Erythroblast (primary cell): ENCODE measurements at regions not wholly inside any gene's neighbourhood (a gene's known extent, or its start where the extent isn't known, plus 50 kb on each side); places are given as distances from the start of the nearest gene placed in this dataset.

Experiments
- GATA1 ChIP-seq: IDR thresholded peaks from 2 replicates; pipeline ENCODE4 v1.6.1; 2011; ENCODE audit warnings: low read depth, mild to moderate bottlenecking, control low read depth, low read length, moderate library complexity
- POLR2A ChIP-seq: IDR thresholded peaks from 2 replicates; pipeline ENCODE4 v1.6.1; 2011; ENCODE audit warnings: mild to moderate bottlenecking, low read length

- no peak for TF ChIP-seq POLR2A
- no peak for TF ChIP-seq GATA1
These were observed 228.0 kb upstream of the DEFB112 start for GRCh38 chr6:50277774-50278173.
